ENCODE measurements at regions not wholly inside any gene's neighbourhood (a gene's known extent, or its start where the extent isn't known, plus 50 kb on each side); places are given as distances from the start of the nearest gene placed in this dataset.

GRCh38 chr12:63276537-63277365, 125.8 kb upstream of the AVPR1A start:
- TF ChIP-seq POLR2A (IDR thresholded peaks at IDR 0.05; ENCODE audit: low read length) (no peak), GATA1 (IDR thresholded peaks at IDR 0.05; ENCODE audit: low read depth, low read length) (no peak)

Data from erythroblast (primary cell).